HG02943 (cell line): ENCODE measurements at regions not wholly inside any gene's neighbourhood (a gene's known extent, or its start where the extent isn't known, plus 50 kb on each side); places are given as distances from the start of the nearest gene placed in this dataset.

Experiments used
- ATAC-seq: cut with Tn5 transposase; IDR thresholded peaks from one replicate; pipeline ENCODE4 v1.9.1; 2021; ENCODE audit warnings: mild to moderate bottlenecking, low read depth, moderate library complexity; ENCODE audit not compliant: unreplicated experiment

GRCh38 chr7:145324081-145324480 lies 488.2 kb upstream of the TPK1 start:
- ATAC-seq, result no peak

- no peak for ATAC-seq
Measured at GRCh38 chr7:145313551-145313950, 477.7 kb upstream of the TPK1 start.

GRCh38 chr7:145293754-145294153 lies 457.9 kb upstream of the TPK1 start:
- no peak for ATAC-seq

GRCh38 chr7:145293228-145293701 lies 457.4 kb upstream of the TPK1 start:
- no peak for ATAC-seq

DNA sequence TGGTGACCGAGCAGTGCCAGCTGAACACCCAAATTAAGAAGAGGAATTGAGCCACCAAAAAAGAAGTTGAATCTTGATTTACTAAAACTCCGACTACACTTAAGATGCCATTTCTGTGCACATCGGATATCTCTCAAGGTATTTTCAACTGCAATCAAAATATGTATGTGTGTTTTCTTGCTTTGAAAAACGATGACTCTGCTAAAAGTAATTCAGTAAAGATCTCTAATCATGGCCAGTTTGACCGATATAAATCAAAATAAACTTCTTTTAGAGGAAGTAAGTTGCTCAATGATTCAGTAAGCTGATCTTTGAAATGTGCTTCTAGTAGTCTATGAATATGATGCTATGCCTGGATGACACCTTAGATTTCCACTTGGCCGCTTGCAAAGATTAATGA lies 453.5 kb upstream of the TPK1 start:
- no peak for ATAC-seq

GRCh38 chr7:145276118-145276517 lies 440.3 kb upstream of the TPK1 start:
- ATAC-seq, result no peak

DNA sequence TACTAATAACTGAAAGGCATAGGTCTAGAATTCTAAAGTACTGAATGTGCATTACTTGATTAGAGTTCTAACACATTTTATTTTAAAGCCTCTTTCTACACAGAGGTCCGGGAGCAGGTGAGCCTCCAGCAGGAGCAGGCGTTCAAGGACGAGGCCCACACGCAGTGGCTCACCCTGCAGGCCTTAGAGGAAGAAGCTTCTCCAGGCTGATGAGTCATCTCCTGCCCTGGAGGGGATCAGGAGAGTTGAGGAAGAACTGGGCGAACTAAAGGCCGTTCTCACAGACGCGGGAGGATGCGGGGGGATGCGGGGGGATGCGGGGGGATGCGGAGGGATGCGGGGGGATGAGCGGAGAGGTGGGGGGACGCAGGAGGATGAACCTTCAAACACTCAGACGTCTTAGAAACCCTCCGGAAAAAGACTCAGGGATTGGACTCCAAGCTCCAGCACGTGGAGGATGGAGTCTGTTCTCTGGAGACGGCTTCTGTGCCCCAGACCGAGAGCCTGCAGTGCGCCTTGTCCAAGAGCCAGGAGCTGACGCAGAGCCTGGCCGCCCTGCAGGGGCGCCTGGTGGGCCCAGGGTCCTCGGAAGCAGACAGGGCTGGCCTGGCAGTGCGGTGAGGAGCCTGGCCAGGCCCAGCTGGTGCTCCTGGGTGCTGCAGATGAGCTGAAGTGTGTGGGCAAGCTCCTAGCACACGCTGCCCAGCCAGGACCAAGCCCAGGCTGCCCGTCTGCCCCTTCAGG lies 433.7 kb upstream of the TPK1 start:
- no peak for ATAC-seq

- no peak for ATAC-seq
Measured at GRCh38 chr7:145265180-145265579, 429.3 kb upstream of the TPK1 start.

GRCh38 chr7:145263886-145264285 lies 428.0 kb upstream of the TPK1 start:
- ATAC-seq, result no peak

DNA sequence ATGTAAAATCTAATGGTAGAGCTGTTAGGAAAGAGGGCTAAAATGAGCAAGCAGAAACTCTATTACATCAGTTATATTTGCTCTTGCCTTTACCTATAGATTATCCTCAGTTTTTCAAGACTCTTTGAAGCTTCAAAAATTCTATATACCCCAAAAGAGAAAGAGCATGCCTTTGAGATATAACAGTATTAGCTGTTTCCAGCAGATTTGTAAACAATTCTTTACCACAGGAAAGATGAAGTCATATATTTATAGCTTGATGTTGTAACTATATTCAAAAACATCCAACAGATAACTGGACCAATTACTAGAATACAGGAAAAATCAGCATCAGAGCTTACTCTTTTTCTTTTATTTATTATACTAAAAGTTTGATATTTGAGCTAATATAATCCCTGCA lies 416.2 kb upstream of the TPK1 start:
- ATAC-seq, result no peak

- ATAC-seq, result no peak
Measured at GRCh38 chr7:145224775-145225174, 388.9 kb upstream of the TPK1 start.

DNA sequence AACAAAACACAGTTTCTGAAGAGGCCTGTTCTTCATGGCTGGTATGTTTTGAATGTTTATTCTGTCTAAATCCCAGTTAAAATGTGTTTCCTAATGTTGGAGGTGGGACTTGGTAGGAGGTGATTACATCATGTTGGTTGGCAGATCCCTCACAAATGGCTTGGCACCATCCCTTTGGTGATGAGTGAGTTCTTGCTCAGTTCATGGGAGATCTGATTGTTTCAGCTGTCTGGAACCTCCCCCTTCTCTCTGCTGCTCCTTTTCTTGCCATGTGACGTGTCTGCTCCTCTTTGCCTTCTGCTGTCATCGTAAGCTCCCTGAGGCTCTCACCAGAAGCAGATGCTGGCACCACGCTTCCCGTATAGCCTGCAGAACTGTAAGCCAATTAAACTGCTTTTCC lies 383.6 kb upstream of the TPK1 start:
- no peak for ATAC-seq

DNA sequence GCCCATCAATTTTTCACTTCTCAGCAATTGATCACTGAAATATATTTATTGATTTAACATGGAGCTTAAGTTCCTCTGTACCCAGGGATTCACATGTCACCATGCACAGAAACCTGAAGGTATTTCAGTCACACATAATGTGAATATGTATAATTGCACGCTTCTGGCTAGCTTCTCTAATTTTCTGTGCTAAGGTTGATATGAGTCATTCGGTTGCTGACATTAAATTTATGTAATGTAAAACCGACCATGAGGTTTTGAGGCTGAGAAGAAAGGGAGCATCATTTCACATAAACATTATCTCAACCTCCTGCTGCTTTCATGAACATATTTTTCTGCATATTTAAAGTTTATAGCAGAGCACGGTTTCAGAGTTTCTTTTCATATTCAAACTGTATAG lies 381.0 kb upstream of the TPK1 start:
- no peak for ATAC-seq

GRCh38 chr7:145212050-145212449 lies 376.2 kb upstream of the TPK1 start:
- no peak for ATAC-seq

- ATAC-seq, result no peak
Measured at GRCh38 chr7:145211211-145211610, 375.4 kb upstream of the TPK1 start.

GRCh38 chr7:145193951-145194350 lies 358.1 kb upstream of the TPK1 start:
- ATAC-seq, result no peak

- no peak for ATAC-seq
Measured at GRCh38 chr7:145184956-145185355, 349.1 kb upstream of the TPK1 start.

- no peak for ATAC-seq
Measured at GRCh38 chr7:145183069-145183468, 347.2 kb upstream of the TPK1 start.

GRCh38 chr7:145175366-145175765 lies 339.5 kb upstream of the TPK1 start:
- ATAC-seq, result no peak

- no peak for ATAC-seq
Measured at GRCh38 chr7:145169908-145170307, 334.1 kb upstream of the TPK1 start.

DNA sequence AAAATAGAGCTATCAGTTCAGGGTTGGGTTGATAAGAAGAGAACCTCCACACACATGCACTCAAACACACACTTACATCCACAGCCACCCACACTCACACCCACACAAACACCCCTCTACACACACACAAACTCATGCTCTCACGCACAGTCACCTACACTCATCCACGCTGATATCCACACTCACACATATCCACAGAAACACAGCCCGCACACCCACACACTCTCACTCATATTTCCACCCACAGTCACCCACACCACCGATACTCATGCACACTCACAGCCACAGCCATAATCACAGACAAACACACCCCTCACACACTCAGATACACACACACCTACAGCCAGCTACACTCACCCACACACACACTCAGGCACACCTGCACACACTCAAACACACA lies 333.0 kb upstream of the TPK1 start:
- ATAC-seq, result no peak

DNA sequence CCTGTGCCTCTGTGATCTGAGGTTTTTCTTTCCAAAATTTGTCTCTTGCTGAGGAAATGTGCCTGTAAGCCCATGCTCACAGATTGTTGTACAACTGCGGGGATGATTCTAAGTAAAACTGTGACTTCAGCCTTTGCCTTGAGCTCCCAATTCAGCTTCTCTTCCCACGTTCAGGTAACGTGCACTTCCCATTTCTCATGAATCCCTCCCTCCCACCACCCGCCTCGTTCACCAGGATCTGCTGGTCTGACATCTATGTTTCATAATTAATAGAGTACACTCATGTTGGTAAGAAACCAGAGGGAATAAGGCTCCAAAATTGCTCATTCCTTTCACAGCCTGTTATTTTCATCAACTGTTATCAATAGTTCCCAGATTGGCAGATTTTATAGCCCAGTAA lies 332.6 kb upstream of the TPK1 start:
- ATAC-seq, result no peak

- no peak for ATAC-seq
Measured at GRCh38 chr7:145156834-145157233, 321.0 kb upstream of the TPK1 start.
